ENCODE measurements at regions not wholly inside any gene's neighbourhood (a gene's known extent, or its start where the extent isn't known, plus 50 kb on each side); places are given as distances from the start of the nearest gene placed in this dataset.

GRCh38 chr6:14658886-14659561 lies 541.5 kb downstream of the CD83 start:
- no peak for ATAC-seq (ENCODE audit: low FRiP score in 2 of 2)
- DNase-seq: peak in 1 of 2 donors; percentile 38
- Histone ChIP-seq H3K9me3 (no peaks in the 10 kb centered on the region), H3K36me3 (no peaks in the 10 kb centered on the region), H3K4me1 (peaks cover 0 to 10% (median 10%) of the 10 kb centered on the region in 4 donors), H3K27me3 (no peaks in the 10 kb centered on the region), H3K4me3 (no peak overlapping the region), H3K27ac (no peak overlapping the region)
- TF ChIP-seq POLR2A (IDR thresholded peaks at IDR 0.05) (no peak), POLR2AphosphoS5 (IDR thresholded peaks at IDR 0.05) (no peak), EP300 (IDR thresholded peaks at IDR 0.05) (no peak), CTCF (IDR thresholded peaks at IDR 0.05) (no peak)
- WGBS, 2 donors: 35 to 37% methylated on average over 6 of the region's 6 CpGs

GRCh38 chr6:14659841-14660240 lies 542.3 kb downstream of the CD83 start:
- no peak for ATAC-seq (ENCODE audit: low FRiP score in 2 of 2)
- Histone ChIP-seq H3K4me1 (peaks cover 0 to 10% (median 10%) of the 10 kb centered on the region in 4 donors), H3K9me3 (no peaks in the 10 kb centered on the region), H3K27ac (no peak overlapping the region), H3K4me3 (no peak overlapping the region), H3K27me3 (no peaks in the 10 kb centered on the region), H3K36me3 (no peaks in the 10 kb centered on the region)
- TF ChIP-seq POLR2AphosphoS5 (IDR thresholded peaks at IDR 0.05) (no peak), CTCF (IDR thresholded peaks at IDR 0.05) (no peak), POLR2A (IDR thresholded peaks at IDR 0.05) (no peak), EP300 (IDR thresholded peaks at IDR 0.05) (no peak)
- DNase-seq: no peak

- H3K36me3 ChIP-seq: no peaks in the 10 kb centered on the region
- H3K27ac ChIP-seq: no peak overlapping the region
- no peaks in the 10 kb centered on the region for H3K9me3 ChIP-seq
- no peak for DNase-seq
- WGBS, 2 donors: 47 to 53% methylated on average over 8 of the region's 8 CpGs
- no peaks in the 10 kb centered on the region for H3K27me3 ChIP-seq
- no peak for ATAC-seq (ENCODE audit: low FRiP score in 2 of 2)
- H3K4me1 ChIP-seq: peaks cover 0 to 8% (median 6%) of the 10 kb centered on the region in 4 donors
- H3K4me3 ChIP-seq: no peak overlapping the region
- no peak for TF ChIP-seq POLR2A (IDR thresholded peaks at IDR 0.05)
- TF ChIP-seq POLR2AphosphoS5 (IDR thresholded peaks at IDR 0.05): no peak
- TF ChIP-seq CTCF (IDR thresholded peaks at IDR 0.05): no peak
- no peak for TF ChIP-seq EP300 (IDR thresholded peaks at IDR 0.05)
Measured at GRCh38 chr6:14660806-14661579, 543.4 kb downstream of the CD83 start.

GRCh38 chr6:14661691-14662090 lies 544.1 kb downstream of the CD83 start:
- Histone ChIP-seq H3K4me3 (no peak overlapping the region), H3K9me3 (no peaks in the 10 kb centered on the region), H3K4me1 (peaks cover 0 to 6% (median 2%) of the 10 kb centered on the region in 4 donors), H3K27me3 (no peaks in the 10 kb centered on the region), H3K36me3 (no peaks in the 10 kb centered on the region), H3K27ac (no peak overlapping the region)
- DNase-seq (no peak), ATAC-seq (ENCODE audit: low FRiP score in 2 of 2) (no peak)
- WGBS, 2 donors: 89 to 91% methylated on average over 3 of the region's 3 CpGs
- TF ChIP-seq POLR2A (IDR thresholded peaks at IDR 0.05) (no peak), CTCF (IDR thresholded peaks at IDR 0.05) (no peak), POLR2AphosphoS5 (IDR thresholded peaks at IDR 0.05) (no peak), EP300 (IDR thresholded peaks at IDR 0.05) (no peak)

All from upper lobe of left lung (tissue), 6 donors.